ENCODE measurements at regions not wholly inside any gene's neighbourhood (a gene's known extent, or its start where the extent isn't known, plus 50 kb on each side); places are given as distances from the start of the nearest gene placed in this dataset.

DNA sequence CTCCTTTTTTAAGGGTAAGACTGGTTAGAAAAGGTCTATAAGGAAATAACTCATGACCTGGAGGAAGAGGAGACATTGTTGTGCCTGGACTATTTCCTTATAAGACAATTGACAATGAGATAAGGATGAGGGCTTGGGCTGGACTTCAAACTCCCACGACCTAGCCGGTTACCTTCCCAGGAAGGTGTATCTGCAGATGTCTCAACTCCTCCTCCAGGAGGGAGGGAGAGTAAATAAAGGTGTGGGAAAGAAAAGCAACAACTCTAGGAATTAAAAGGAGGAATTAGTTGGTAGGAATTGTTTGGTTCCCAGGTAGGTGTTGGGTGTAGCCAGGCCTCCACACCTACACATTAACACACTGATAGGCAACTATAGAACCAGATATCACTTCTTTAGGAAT, 97.8 kb upstream of the TBL1XR1 start:
- intact Hi-C loops (cut with micrococcal nuclease): no loop called here
- ATAC-seq (ENCODE audit: low read depth) (no peak), DNase-seq (no peak)
- H3K4me3 ChIP-seq (ENCODE audit: control extremely low read depth in 1 of 5, extremely low read depth in 1 of 5, insufficient read depth in 1 of 5, low read depth in 2 of 5, low read length in 4 of 5): no peak overlapping the region
- no peak overlapping the region for H3K4me2 ChIP-seq (replicated peaks; ENCODE audit: low read depth, low read length, poor library complexity, severe bottlenecking)
- H3K4me3 Mint-ChIP-seq: no peak overlapping the region
- no peak overlapping the region for H2AFZ ChIP-seq (ENCODE audit: insufficient read depth, low read depth, low read length, poor library complexity, severe bottlenecking)
- TF ChIP-seq EZH2 (IDR thresholded peaks at IDR 0.05; ENCODE audit: borderline replicate concordance, insufficient read depth, low read depth, low read length, poor library complexity, severe bottlenecking): no peak
- TF ChIP-seq, protein P1, sequence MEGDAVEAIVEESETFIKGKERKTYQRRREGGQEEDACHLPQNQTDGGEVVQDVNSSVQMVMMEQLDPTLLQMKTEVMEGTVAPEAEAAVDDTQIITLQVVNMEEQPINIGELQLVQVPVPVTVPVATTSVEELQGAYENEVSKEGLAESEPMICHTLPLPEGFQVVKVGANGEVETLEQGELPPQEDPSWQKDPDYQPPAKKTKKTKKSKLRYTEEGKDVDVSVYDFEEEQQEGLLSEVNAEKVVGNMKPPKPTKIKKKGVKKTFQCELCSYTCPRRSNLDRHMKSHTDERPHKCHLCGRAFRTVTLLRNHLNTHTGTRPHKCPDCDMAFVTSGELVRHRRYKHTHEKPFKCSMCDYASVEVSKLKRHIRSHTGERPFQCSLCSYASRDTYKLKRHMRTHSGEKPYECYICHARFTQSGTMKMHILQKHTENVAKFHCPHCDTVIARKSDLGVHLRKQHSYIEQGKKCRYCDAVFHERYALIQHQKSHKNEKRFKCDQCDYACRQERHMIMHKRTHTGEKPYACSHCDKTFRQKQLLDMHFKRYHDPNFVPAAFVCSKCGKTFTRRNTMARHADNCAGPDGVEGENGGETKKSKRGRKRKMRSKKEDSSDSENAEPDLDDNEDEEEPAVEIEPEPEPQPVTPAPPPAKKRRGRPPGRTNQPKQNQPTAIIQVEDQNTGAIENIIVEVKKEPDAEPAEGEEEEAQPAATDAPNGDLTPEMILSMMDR (IDR thresholded peaks at IDR 0.05): no peak
- no peak overlapping the region for H3K9ac ChIP-seq (ENCODE audit: low read length)
- peaks cover 4 to 6% of the 10 kb centered on the region in 2 donors for H3K4me1 ChIP-seq (ENCODE audit: control insufficient read depth in 2 of 2, insufficient read depth in 2 of 2, low read length in 2 of 2)
- no CpG with 5 or more reads among the region's 2 CpGs for WGBS (ENCODE audit: insufficient coverage)
- POLR2A ChIA-PET: no interaction called here
- no peaks in the 10 kb centered on the region for H4K20me1 ChIP-seq (ENCODE audit: control insufficient read depth, insufficient read depth, low read length, poor library complexity, severe bottlenecking)
- H3K36me3 ChIP-seq (replicated peaks in 1 of 2; ENCODE audit: control extremely low read depth in 1 of 2, control insufficient read depth in 1 of 2, extremely low read depth in 1 of 2, insufficient read depth in 2 of 2, low read length in 1 of 2): no peaks in the 10 kb centered on the region
- no peaks in the 10 kb centered on the region for H3K79me2 ChIP-seq (ENCODE audit: control insufficient read depth, insufficient read depth, low read length)
- no peaks in the 10 kb centered on the region for H3K9me3 Mint-ChIP-seq (ENCODE audit: insufficient read depth)
- H3K4me1 Mint-ChIP-seq: peaks cover 6% of the 10 kb centered on the region
- CTCF ChIA-PET: no interaction called here
- no peaks in the 10 kb centered on the region for H3K9me3 ChIP-seq (ENCODE audit: control extremely low read depth in 1 of 3, control insufficient read depth in 2 of 3, insufficient read depth in 1 of 3, low read length in 2 of 3)
- no peaks in the 10 kb centered on the region for H3K27me3 ChIP-seq (replicated peaks in 1 of 4; ENCODE audit: control extremely low read depth in 1 of 4, control insufficient read depth in 3 of 4, insufficient read depth in 4 of 4, low read length in 3 of 4)
- H3K27ac ChIP-seq (ENCODE audit: low read length in 2 of 2): no peak overlapping the region
- H3K27ac Mint-ChIP-seq: no peak overlapping the region
- H3K27me3 Mint-ChIP-seq: no peaks in the 10 kb centered on the region

DNA sequence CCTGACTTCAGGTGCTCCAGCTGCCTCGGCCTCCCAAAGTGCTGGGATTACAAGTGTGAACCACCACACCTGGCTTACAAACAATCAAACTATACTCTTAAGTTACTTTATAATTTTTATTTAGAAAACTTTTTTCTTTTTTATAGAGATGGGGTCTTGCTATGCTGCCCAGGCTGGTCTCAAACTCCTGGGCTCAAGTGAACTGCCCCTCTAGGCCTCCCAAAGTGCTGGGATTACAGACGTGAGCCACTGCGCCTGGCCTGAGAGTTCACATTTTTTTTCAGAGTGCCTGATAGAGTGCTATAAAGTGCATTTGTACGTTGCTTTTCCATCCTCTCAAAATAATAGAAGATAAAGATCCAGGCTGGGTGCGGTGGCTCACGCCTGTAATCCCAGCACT, 102.0 kb upstream of the TBL1XR1 start:
- Histone ChIP-seq H3K4me1 (ENCODE audit: control insufficient read depth in 2 of 2, insufficient read depth in 2 of 2, low read length in 2 of 2) (peaks cover 10 to 11% of the 10 kb centered on the region in 2 donors), H3K27me3 (replicated peaks in 1 of 4; ENCODE audit: control extremely low read depth in 1 of 4, control insufficient read depth in 3 of 4, insufficient read depth in 4 of 4, low read length in 3 of 4) (no peaks in the 10 kb centered on the region), H2AFZ (ENCODE audit: insufficient read depth, low read depth, low read length, poor library complexity, severe bottlenecking) (no peak overlapping the region), H3K4me3 (ENCODE audit: control extremely low read depth in 1 of 5, extremely low read depth in 1 of 5, insufficient read depth in 1 of 5, low read depth in 2 of 5, low read length in 4 of 5) (no peak overlapping the region), H4K20me1 (ENCODE audit: control insufficient read depth, insufficient read depth, low read length, poor library complexity, severe bottlenecking) (no peaks in the 10 kb centered on the region), H3K4me2 (replicated peaks; ENCODE audit: low read depth, low read length, poor library complexity, severe bottlenecking) (no peak overlapping the region), H3K36me3 (replicated peaks in 1 of 2; ENCODE audit: control extremely low read depth in 1 of 2, control insufficient read depth in 1 of 2, extremely low read depth in 1 of 2, insufficient read depth in 2 of 2, low read length in 1 of 2) (no peaks in the 10 kb centered on the region), H3K9ac (ENCODE audit: low read length) (no peak overlapping the region), H3K79me2 (ENCODE audit: control insufficient read depth, insufficient read depth, low read length) (no peaks in the 10 kb centered on the region), H3K9me3 (ENCODE audit: control extremely low read depth in 1 of 3, control insufficient read depth in 2 of 3, insufficient read depth in 1 of 3, low read length in 2 of 3) (no peaks in the 10 kb centered on the region), H3K27ac (ENCODE audit: low read length in 2 of 2) (no peak overlapping the region)
- 100% methylated on average over 1 of the region's 6 CpGs for WGBS (ENCODE audit: insufficient coverage)
- Mint-ChIP-seq H3K27ac (no peak overlapping the region), H3K4me1 (peaks cover 14% of the 10 kb centered on the region), H3K4me3 (no peak overlapping the region), H3K9me3 (ENCODE audit: insufficient read depth) (no peaks in the 10 kb centered on the region), H3K27me3 (no peaks in the 10 kb centered on the region)
- DNase-seq (no peak), ATAC-seq (ENCODE audit: low read depth) (no peak)
- TF ChIP-seq, protein P1 (IDR thresholded peaks at IDR 0.05): no peak
- no peak for TF ChIP-seq EZH2 (IDR thresholded peaks at IDR 0.05; ENCODE audit: borderline replicate concordance, insufficient read depth, low read depth, low read length, poor library complexity, severe bottlenecking)
- ChIA-PET POLR2A (no interaction called here), CTCF (interaction anchor here (1.1 kb wide), 1 partner anchor 10 kb away, joined by 3 read pairs; no protein-coding TSS in a partner anchor)
- intact Hi-C loops (cut with micrococcal nuclease): no loop called here
